ENCODE measurements at regions not wholly inside any gene's neighbourhood (a gene's known extent, or its start where the extent isn't known, plus 50 kb on each side); places are given as distances from the start of the nearest gene placed in this dataset.

DNA sequence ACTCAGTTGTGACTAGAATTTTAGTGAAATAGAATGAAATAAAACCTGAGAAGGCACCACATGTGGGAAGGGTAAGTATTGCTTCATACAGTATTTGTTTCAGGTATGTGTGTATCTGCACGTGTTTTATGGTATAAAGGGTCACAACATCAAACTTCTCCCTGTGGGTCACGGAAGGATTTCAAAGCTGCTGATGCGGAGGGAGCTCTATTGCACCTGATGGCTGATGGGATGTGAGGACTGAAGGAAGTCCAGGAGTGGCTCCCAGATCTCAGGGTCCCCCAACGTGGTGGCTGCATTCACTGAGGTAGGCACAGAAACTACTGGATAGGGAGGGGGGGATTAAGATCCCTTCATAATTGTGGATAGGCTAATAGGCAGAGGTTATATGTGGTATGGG is 159.7 kb downstream of the PJA2 start:
- H3K27me3 ChIP-seq (ENCODE audit: low read depth, low read length), result no peaks in the 10 kb centered on the region
- no peaks in the 10 kb centered on the region for H3K4me1 ChIP-seq (ENCODE audit: control insufficient read depth in 1 of 2, insufficient read depth in 2 of 2, low read length in 2 of 2)
- H3K4me3 ChIP-seq (ENCODE audit: low read depth in 1 of 2, low read length in 2 of 2), result no peak overlapping the region
- H3K9me3 ChIP-seq (ENCODE audit: control insufficient read depth in 1 of 2, low read length in 2 of 2), result peaks cover 0 to 13% of the 10 kb centered on the region in 2 donors
- peaks cover 0 to 5% of the 10 kb centered on the region in 2 donors for H3K36me3 ChIP-seq (ENCODE audit: control insufficient read depth in 1 of 2, insufficient read depth in 2 of 2, low read length in 2 of 2)
- no peak overlapping the region for H3K27ac ChIP-seq (ENCODE audit: low read length)

- Histone ChIP-seq H3K9me3 (ENCODE audit: control insufficient read depth in 1 of 2, low read length in 2 of 2) (peaks cover 0 to 13% of the 10 kb centered on the region in 2 donors), H3K27me3 (ENCODE audit: low read depth, low read length) (no peaks in the 10 kb centered on the region), H3K4me1 (ENCODE audit: control insufficient read depth in 1 of 2, insufficient read depth in 2 of 2, low read length in 2 of 2) (no peaks in the 10 kb centered on the region), H3K4me3 (ENCODE audit: low read depth in 1 of 2, low read length in 2 of 2) (no peak overlapping the region), H3K27ac (ENCODE audit: low read length) (no peak overlapping the region), H3K36me3 (ENCODE audit: control insufficient read depth in 1 of 2, insufficient read depth in 2 of 2, low read length in 2 of 2) (peaks cover 0 to 5% of the 10 kb centered on the region in 2 donors)
Measured at GRCh38 chr5:109249126-109249525, 160.6 kb downstream of the PJA2 start.

DNA sequence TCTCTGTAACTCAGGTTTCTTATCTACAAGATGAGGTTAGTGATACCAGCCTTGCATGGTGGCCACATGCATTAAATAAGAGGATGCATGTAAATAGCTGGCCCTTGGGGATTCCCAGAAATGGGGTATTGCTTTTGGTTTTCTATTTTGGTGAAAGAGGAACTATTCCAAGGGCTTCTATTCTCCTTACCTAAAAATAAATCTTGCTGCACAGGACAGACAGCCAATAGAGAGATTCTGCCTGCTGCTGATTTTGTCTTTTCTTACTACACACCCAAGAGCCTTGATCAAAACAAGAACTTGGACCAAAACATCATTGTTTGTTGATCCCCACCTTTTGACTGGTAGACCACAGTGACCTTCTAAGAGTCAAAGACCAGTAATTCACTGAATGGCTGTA is 161.8 kb downstream of the PJA2 start:
- H3K4me1 ChIP-seq (ENCODE audit: control insufficient read depth in 1 of 2, insufficient read depth in 2 of 2, low read length in 2 of 2), result no peaks in the 10 kb centered on the region
- H3K9me3 ChIP-seq (ENCODE audit: control insufficient read depth in 1 of 2, low read length in 2 of 2), result peaks cover 0 to 13% of the 10 kb centered on the region in 2 donors
- H3K27ac ChIP-seq (ENCODE audit: low read length), result no peak overlapping the region
- no peaks in the 10 kb centered on the region for H3K27me3 ChIP-seq (ENCODE audit: low read depth, low read length)
- no peak overlapping the region for H3K4me3 ChIP-seq (ENCODE audit: low read depth in 1 of 2, low read length in 2 of 2)
- peaks cover 0 to 5% of the 10 kb centered on the region in 2 donors for H3K36me3 ChIP-seq (ENCODE audit: control insufficient read depth in 1 of 2, insufficient read depth in 2 of 2, low read length in 2 of 2)

DNA sequence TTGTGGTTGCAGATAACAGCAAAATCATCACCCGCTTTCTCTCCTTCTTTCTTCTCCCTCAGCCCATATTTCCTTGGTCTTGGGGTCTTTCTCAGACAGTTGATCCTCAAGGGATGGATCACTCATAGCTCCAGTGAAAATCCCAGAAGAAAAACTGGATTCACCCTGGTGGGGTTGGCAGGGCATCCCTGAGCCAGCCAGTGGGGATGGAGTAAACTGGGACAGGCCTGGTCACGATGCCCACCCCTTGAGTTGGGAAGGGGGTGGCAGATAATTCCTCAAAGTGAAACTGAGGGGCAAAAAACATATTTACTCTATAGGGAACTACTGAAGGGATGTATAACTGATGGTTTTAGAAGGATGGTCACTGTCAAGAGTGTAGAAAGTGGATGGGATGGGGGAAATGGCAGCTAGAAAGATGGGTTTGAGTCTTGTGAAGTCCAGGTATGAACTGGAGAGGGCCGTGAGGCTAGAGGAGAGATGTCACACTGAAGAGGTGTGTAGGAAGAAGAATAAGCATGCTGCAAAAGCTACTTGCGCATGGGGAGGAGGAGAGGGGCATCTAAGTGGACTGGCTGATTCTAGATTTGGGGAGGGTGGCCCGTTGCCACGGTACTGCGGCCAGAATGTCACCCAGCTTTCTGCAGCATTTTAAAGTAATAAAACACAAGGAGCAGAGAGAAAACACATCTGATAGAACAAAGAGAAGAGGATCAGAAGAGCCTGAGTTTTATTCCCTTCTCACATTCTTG is 162.8 kb downstream of the PJA2 start:
- H3K4me1 ChIP-seq (ENCODE audit: control insufficient read depth in 1 of 2, insufficient read depth in 2 of 2, low read length in 2 of 2), result no peaks in the 10 kb centered on the region
- peaks cover 0 to 5% of the 10 kb centered on the region in 2 donors for H3K36me3 ChIP-seq (ENCODE audit: control insufficient read depth in 1 of 2, insufficient read depth in 2 of 2, low read length in 2 of 2)
- peak overlapping the region in 1 of 2 donors; percentile 10 for H3K4me3 ChIP-seq (ENCODE audit: low read depth in 1 of 2, low read length in 2 of 2)
- H3K27me3 ChIP-seq (ENCODE audit: low read depth, low read length), result no peaks in the 10 kb centered on the region
- H3K9me3 ChIP-seq (ENCODE audit: control insufficient read depth in 1 of 2, low read length in 2 of 2), result peaks cover 0 to 13% of the 10 kb centered on the region in 2 donors
- H3K27ac ChIP-seq (ENCODE audit: low read length), result no peak overlapping the region

Data from muscle layer of duodenum (tissue), 2 donors.